ENCODE measurements at regions not wholly inside any gene's neighbourhood (a gene's known extent, or its start where the extent isn't known, plus 50 kb on each side); places are given as distances from the start of the nearest gene placed in this dataset.

- H2AFZ ChIP-seq (ENCODE audit: low read length), result no peak overlapping the region
- H4K20me1 ChIP-seq (ENCODE audit: control insufficient read depth, insufficient read depth, insufficient read length), result no peaks in the 10 kb centered on the region
- H3K27ac ChIP-seq (ENCODE audit: insufficient read length, low read depth, low read length), result no peak overlapping the region
- no peaks in the 10 kb centered on the region for H3K9me3 ChIP-seq (ENCODE audit: control insufficient read depth, low read depth, low read length)
- H3K23ac ChIP-seq (ENCODE audit: insufficient read length, low read depth, low read length), result no peak overlapping the region
- no peak overlapping the region for H3K18ac ChIP-seq (ENCODE audit: insufficient read length, low read depth, low read length)
- H2BK12ac ChIP-seq (ENCODE audit: insufficient read length, low read depth, low read length), result no peak overlapping the region
- H3K4me1 ChIP-seq (ENCODE audit: insufficient read depth, low read length), result no peaks in the 10 kb centered on the region
- H3K4ac ChIP-seq (ENCODE audit: low read depth, low read length), result no peak overlapping the region
- no peak overlapping the region for H3K56ac ChIP-seq (ENCODE audit: insufficient read length, low read depth, low read length)
- H4K91ac ChIP-seq (ENCODE audit: insufficient read length, low read depth, low read length), result no peak overlapping the region
- no peak overlapping the region for H3T11ph ChIP-seq (ENCODE audit: low read length)
- H3K79me2 ChIP-seq (ENCODE audit: insufficient read depth, low read length), result no peaks in the 10 kb centered on the region
- no peak overlapping the region for H2AK5ac ChIP-seq (ENCODE audit: insufficient read length, low read length)
- no peak overlapping the region for H3K4me2 ChIP-seq (ENCODE audit: insufficient read depth, insufficient read length, low read length)
- no peak overlapping the region for H2BK15ac ChIP-seq (ENCODE audit: low read depth, low read length)
- H2BK5ac ChIP-seq (ENCODE audit: insufficient read length, low read length), result no peak overlapping the region
- H3K9ac ChIP-seq (ENCODE audit: extremely low read depth, insufficient read length, low read length), result no peak overlapping the region
- DNase-seq, result peak; percentile 62
- Mint-ChIP-seq H3K36me3 (ENCODE audit: insufficient read depth in 1 of 3, low read depth in 3 of 3) (no peaks in the 10 kb centered on the region), H3K9me3 (no peaks in the 10 kb centered on the region), H3K4me1 (peaks cover 0 to 2% of the 10 kb centered on the region in 2 experiments; a peak in 1 of 4 replicates), H3K27ac (no peak overlapping the region), H3K4me3 (no peak overlapping the region), H3K27me3 (ENCODE audit: low read depth) (no peaks in the 10 kb centered on the region)
- H3K79me1 ChIP-seq (ENCODE audit: insufficient read depth, low read depth, low read length, poor library complexity, severe bottlenecking), result no peaks in the 10 kb centered on the region
- H4K8ac ChIP-seq (replicated peaks; ENCODE audit: insufficient read length, low read depth, low read length), result no peak overlapping the region
- no peaks in the 10 kb centered on the region for H3K27me3 ChIP-seq (ENCODE audit: insufficient read depth, low read length)
- TF ChIP-seq CTCF (conservative IDR thresholded peaks at IDR 0.05), result peak; percentile 67
- no peak overlapping the region for H2BK20ac ChIP-seq (ENCODE audit: low read depth, low read length, poor library complexity, severe bottlenecking)
- no peak overlapping the region for H2BK120ac ChIP-seq (ENCODE audit: low read depth, low read length, poor library complexity, severe bottlenecking)
- H3K14ac ChIP-seq (ENCODE audit: insufficient read depth, low read length), result no peak overlapping the region
- WGBS (ENCODE audit: extremely low coverage, insufficient read length, low lambda C conversion rate), result no CpG with 5 or more reads among the region's 2 CpGs
- H3K23me2 ChIP-seq (ENCODE audit: insufficient read length, low read depth, low read length, poor library complexity, severe bottlenecking), result no peaks in the 10 kb centered on the region
- H4K5ac ChIP-seq (ENCODE audit: insufficient read length, low read depth, low read length), result no peak overlapping the region
Observed at GRCh38 chr2:156110890-156111289, 221.6 kb downstream of the NR4A2 start.

Measured in H9 (cell line).